Bronchial epithelial cell (primary cell): ENCODE measurements at regions not wholly inside any gene's neighbourhood (a gene's known extent, or its start where the extent isn't known, plus 50 kb on each side); places are given as distances from the start of the nearest gene placed in this dataset.

Experiments used
- DNase-seq: peaks from one replicate; pipeline ENCODE4 v3.0.0-alpha.2; 2010; ENCODE audit warnings: low read depth
- FAIRE-seq: peaks from 2 replicates; lab custom pipeline; 2011; peaks lifted over from hg19 to GRCh38; lab: Jason Lieb, UNC
- H3K27me3 ChIP-seq: 2 replicates; pipeline ENCODE4 v1.5.1; 2011; ENCODE audit warnings: low read length; ENCODE audit not compliant: control insufficient read depth, insufficient read depth
- H3K36me3 ChIP-seq: 2 replicates; pipeline ENCODE4 v1.5.1; 2011; ENCODE audit warnings: low read length; ENCODE audit not compliant: control insufficient read depth, insufficient read depth
- H3K4me3 ChIP-seq: 2 replicates; pipeline ENCODE4 v1.5.1; 2011; ENCODE audit warnings: mild to moderate bottlenecking, low read depth, low read length, control low read depth
- CTCF ChIP-seq: IDR thresholded peaks from 2 replicates; pipeline ENCODE4 v1.5.1; 2011; ENCODE audit warnings: mild to moderate bottlenecking, moderate library complexity, low read length, control low read depth, inconsistent platforms; ENCODE audit not compliant: insufficient read depth, severe bottlenecking

- FAIRE-seq, result no peak
- Histone ChIP-seq H3K4me3 (no peak overlapping the region), H3K27me3 (no peaks in the 10 kb centered on the region), H3K36me3 (no peaks in the 10 kb centered on the region)
- no peak for DNase-seq
- TF ChIP-seq CTCF, result no peak
These were observed 395.6 kb downstream of the NPHP4 start for GRCh38 chr1:5596651-5597050.

- H3K4me3 ChIP-seq, result no peak overlapping the region
- H3K27me3 ChIP-seq, result no peaks in the 10 kb centered on the region
- FAIRE-seq (no peak), DNase-seq (no peak)
- no peak for TF ChIP-seq CTCF
- H3K36me3 ChIP-seq, result no peaks in the 10 kb centered on the region
These were observed 396.6 kb downstream of the NPHP4 start for GRCh38 chr1:5595531-5596170.

GRCh38 chr1:5594056-5594956 is 397.9 kb downstream of the NPHP4 start:
- Histone ChIP-seq H3K36me3 (no peaks in the 10 kb centered on the region), H3K27me3 (no peaks in the 10 kb centered on the region), H3K4me3 (no peak overlapping the region)
- FAIRE-seq (peak; percentile 68), DNase-seq (no peak)
- no peak for TF ChIP-seq CTCF

GRCh38 chr1:5590717-5591116 is 401.5 kb downstream of the NPHP4 start:
- no peaks in the 10 kb centered on the region for H3K27me3 ChIP-seq
- DNase-seq, result no peak
- FAIRE-seq, result no peak

GRCh38 chr1:5586629-5587028 is 405.6 kb downstream of the NPHP4 start:
- no peak overlapping the region for H3K4me3 ChIP-seq
- no peak for TF ChIP-seq CTCF
- H3K27me3 ChIP-seq, result no peaks in the 10 kb centered on the region
- DNase-seq (no peak), FAIRE-seq (no peak)
- no peaks in the 10 kb centered on the region for H3K36me3 ChIP-seq

More at GRCh38 chr1:5590717-5591116, 401.5 kb downstream of the NPHP4 start:
- no peak overlapping the region for H3K4me3 ChIP-seq
- H3K36me3 ChIP-seq, result no peaks in the 10 kb centered on the region
- TF ChIP-seq CTCF, result no peak
